ENCODE measurements at regions not wholly inside any gene's neighbourhood (a gene's known extent, or its start where the extent isn't known, plus 50 kb on each side); places are given as distances from the start of the nearest gene placed in this dataset.

- TF ChIP-seq GABPA (IDR thresholded peaks at IDR 0.05; ENCODE audit: low read depth) (no peak), MXI1 (IDR thresholded peaks at IDR 0.05; ENCODE audit: low read depth, low read length) (no peak), TCF12 (IDR thresholded peaks at IDR 0.05) (no peak), USF1 (IDR thresholded peaks at IDR 0.05; ENCODE audit: borderline replicate concordance, low read depth) (no peak), MEF2A (IDR thresholded peaks at IDR 0.05; ENCODE audit: borderline replicate concordance, low read depth) (no peak), EZH2phosphoT487 (IDR thresholded peaks at IDR 0.05; ENCODE audit: borderline replicate concordance, low read depth) (no peak), FOSL2 (IDR thresholded peaks at IDR 0.05; ENCODE audit: borderline replicate concordance, low read depth) (no peak), JUND (IDR thresholded peaks at IDR 0.05) (no peak)
- no peak overlapping the region for H3K4me3 ChIP-seq (ENCODE audit: low read depth in 2 of 2, low read length in 1 of 2)
- no peaks in the 10 kb centered on the region for H3K4me1 ChIP-seq (ENCODE audit: control insufficient read depth in 1 of 2, insufficient read depth in 2 of 2, low read depth in 1 of 2, low read length in 1 of 2)
- ChIA-PET POLR2A (interaction anchor here (0.7 kb wide), 1 partner anchor 21 kb away, joined by 3 read pairs; no protein-coding TSS in a partner anchor), CTCF (interaction anchor here (1.4 kb wide), 1 partner anchor 93 kb away, joined by 3 read pairs; no protein-coding TSS in a partner anchor)
- no peaks in the 10 kb centered on the region for H3K9me2 ChIP-seq
- no peaks in the 10 kb centered on the region for H3K36me3 ChIP-seq (replicated peaks in 1 of 2; ENCODE audit: control insufficient read depth in 1 of 2, insufficient read depth in 2 of 2, low read length in 1 of 2)
- H3F3A ChIP-seq (replicated peaks; ENCODE audit: insufficient read depth), result no peaks in the 10 kb centered on the region
- peaks cover 84% of the 10 kb centered on the region for H3K27me3 ChIP-seq (ENCODE audit: insufficient read depth)
- no peaks in the 10 kb centered on the region for H3K79me2 ChIP-seq (ENCODE audit: insufficient read depth)
- H3K4me2 ChIP-seq, result no peak overlapping the region
- no peak overlapping the region for H3K27ac ChIP-seq (ENCODE audit: low read depth in 2 of 2, low read length in 1 of 2)
- no peaks in the 10 kb centered on the region for H3K9me3 ChIP-seq
- WGBS (ENCODE audit: low lambda C conversion rate), result 43% methylated on average over 16 of the region's 16 CpGs
- peak; percentile 17 for DNase-seq
- H3K9ac ChIP-seq, result no peak overlapping the region
- no peak overlapping the region for H2AFZ ChIP-seq (ENCODE audit: low read depth)
- H4K20me1 ChIP-seq (ENCODE audit: insufficient read depth), result no peaks in the 10 kb centered on the region
Observed at GRCh38 chr7:1318051-1318450, 85.4 kb downstream of the UNCX start.

- H3F3A ChIP-seq (replicated peaks; ENCODE audit: insufficient read depth), result no peaks in the 10 kb centered on the region
- H3K9me3 ChIP-seq, result no peaks in the 10 kb centered on the region
- no peaks in the 10 kb centered on the region for H3K79me2 ChIP-seq (ENCODE audit: insufficient read depth)
- H2AFZ ChIP-seq (ENCODE audit: low read depth), result no peak overlapping the region
- no peak for TF ChIP-seq TEAD4 (IDR thresholded peaks at IDR 0.05; ENCODE audit: borderline replicate concordance, insufficient read depth)
- TF ChIP-seq SMC3 (IDR thresholded peaks at IDR 0.05; ENCODE audit: low read depth, low read length), result no peak
- no peak for TF ChIP-seq TCF12 (IDR thresholded peaks at IDR 0.05)
- TF ChIP-seq FOSL2 (IDR thresholded peaks at IDR 0.05; ENCODE audit: borderline replicate concordance, low read depth), result no peak
- no peak for TF ChIP-seq CTCF (IDR thresholded peaks at IDR 0.05)
- no peak for TF ChIP-seq NFIC (IDR thresholded peaks at IDR 0.05; ENCODE audit: borderline replicate concordance)
- no peak for TF ChIP-seq RAD21 (IDR thresholded peaks at IDR 0.05; ENCODE audit: low read length)
- TF ChIP-seq NRF1 (IDR thresholded peaks at IDR 0.05; ENCODE audit: low read depth, low read length), result no peak
- TF ChIP-seq TAF1 (IDR thresholded peaks at IDR 0.05; ENCODE audit: borderline replicate concordance, low read depth, low read length), result no peak
- TF ChIP-seq PBX3 (IDR thresholded peaks at IDR 0.05), result no peak
- TF ChIP-seq MAX (IDR thresholded peaks at IDR 0.05; ENCODE audit: low read depth), result no peak
- no peak for TF ChIP-seq RCOR1 (IDR thresholded peaks at IDR 0.05; ENCODE audit: low read length)
- no peak for TF ChIP-seq MXI1 (IDR thresholded peaks at IDR 0.05; ENCODE audit: low read depth, low read length)
- TF ChIP-seq POLR2AphosphoS5 (IDR thresholded peaks at IDR 0.05; ENCODE audit: low read depth, low read length), result no peak
- no peak for TF ChIP-seq MEF2A (IDR thresholded peaks at IDR 0.05; ENCODE audit: borderline replicate concordance, low read depth)
- TF ChIP-seq REST (IDR thresholded peaks at IDR 0.05; ENCODE audit: low read depth, low read length), result no peak
- H4K20me1 ChIP-seq (ENCODE audit: insufficient read depth), result no peaks in the 10 kb centered on the region; the same call in 1 of the 2 replicates
- H3K36me3 ChIP-seq (replicated peaks in 1 of 2; ENCODE audit: control insufficient read depth in 1 of 2, insufficient read depth in 2 of 2, low read length in 1 of 2), result no peaks in the 10 kb centered on the region
- CTCF ChIA-PET, result no interaction called here
- no peak overlapping the region for H3K27ac ChIP-seq (ENCODE audit: low read depth in 2 of 2, low read length in 1 of 2)
- DNase-seq, result no peak
- H3K9ac ChIP-seq, result no peak overlapping the region
- no peak overlapping the region for H3K4me3 ChIP-seq (ENCODE audit: low read depth in 2 of 2, low read length in 1 of 2)
- H3K4me1 ChIP-seq (ENCODE audit: control insufficient read depth in 1 of 2, insufficient read depth in 2 of 2, low read depth in 1 of 2, low read length in 1 of 2), result no peaks in the 10 kb centered on the region
- H3K9me2 ChIP-seq, result no peaks in the 10 kb centered on the region
- no peak overlapping the region for H3K4me2 ChIP-seq
- POLR2A ChIA-PET, result no interaction called here
- 48% methylated on average over 15 of the region's 18 CpGs for WGBS (ENCODE audit: low lambda C conversion rate)
- peaks cover 86% of the 10 kb centered on the region for H3K27me3 ChIP-seq (ENCODE audit: insufficient read depth)
Observed at GRCh38 chr7:1318661-1319060, 86.0 kb downstream of the UNCX start.
